ENCODE measurements at regions not wholly inside any gene's neighbourhood (a gene's known extent, or its start where the extent isn't known, plus 50 kb on each side); places are given as distances from the start of the nearest gene placed in this dataset.
"Not testable (repeated sequence)": the region's sequence is repeated elsewhere in the genome, so short reads cannot be mapped to it uniquely, and the experiment has no call there.

DNA sequence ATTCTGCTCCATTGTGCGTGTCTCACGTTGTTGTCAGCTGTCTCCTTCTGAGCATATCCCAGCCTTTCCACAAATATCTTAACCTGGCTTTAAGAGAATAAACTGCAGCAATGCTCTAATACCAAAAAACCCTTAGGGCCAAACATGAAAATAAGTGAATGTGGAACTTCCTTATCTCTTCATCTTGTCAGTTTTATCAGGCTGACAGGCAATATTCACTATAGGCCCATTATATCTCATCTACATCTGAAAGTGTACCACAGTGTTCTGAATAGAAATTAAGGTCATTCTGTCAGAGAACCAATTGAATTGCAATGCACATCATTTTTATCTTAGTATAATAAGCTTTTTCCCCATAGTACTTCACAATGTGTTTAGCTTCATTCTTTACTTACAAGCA, 933.1 kb upstream of the FBXO33 start:
- Mint-ChIP-seq H3K9me3 (peaks cover 6% of the 10 kb centered on the region), H3K4me1 (ENCODE audit: low read depth) (no peaks in the 10 kb centered on the region), H3K4me3 (no peak overlapping the region), H3K36me3 (ENCODE audit: insufficient read depth) (no peaks in the 10 kb centered on the region), H3K27me3 (ENCODE audit: low read depth) (no peaks in the 10 kb centered on the region)
- ATAC-seq (no peak), DNase-seq (no peak)

DNA sequence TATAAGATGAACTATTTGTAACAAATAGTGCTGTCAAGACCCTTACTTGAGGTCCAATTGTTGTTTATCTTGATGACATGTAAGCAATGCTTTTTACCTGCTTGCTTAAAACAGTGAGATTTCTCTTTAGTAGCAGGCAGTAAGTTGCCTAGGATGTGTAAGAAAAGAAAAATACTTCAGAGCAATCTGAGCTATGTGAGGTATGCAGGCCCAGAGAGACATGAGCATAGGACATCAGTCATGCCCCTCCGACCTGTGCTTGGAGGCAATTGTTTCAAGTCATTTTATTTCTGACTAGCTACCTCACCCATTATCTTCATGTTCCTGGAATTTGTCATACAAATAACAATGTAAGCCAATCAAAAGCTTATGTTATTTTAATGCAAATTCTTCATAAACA, 930.6 kb upstream of the FBXO33 start:
- H3K36me3 Mint-ChIP-seq (ENCODE audit: insufficient read depth) = no peaks in the 10 kb centered on the region
- DNase-seq = no peak
- H3K4me1 Mint-ChIP-seq (ENCODE audit: low read depth) = no peaks in the 10 kb centered on the region
- H3K4me3 Mint-ChIP-seq = no peak overlapping the region
- peaks cover 6% of the 10 kb centered on the region for H3K9me3 Mint-ChIP-seq
- ATAC-seq = no peak
- H3K27me3 Mint-ChIP-seq (ENCODE audit: low read depth) = no peaks in the 10 kb centered on the region

- no peak for ATAC-seq
- H3K4me3 Mint-ChIP-seq = no peak overlapping the region
Observed at GRCh38 chr14:40354754-40355153, 922.5 kb upstream of the FBXO33 start.

GRCh38 chr14:40348104-40348503, 915.9 kb upstream of the FBXO33 start:
- not testable (repeated sequence) for H3K36me3 Mint-ChIP-seq (ENCODE audit: insufficient read depth); H3K27me3 Mint-ChIP-seq (ENCODE audit: low read depth); DNase-seq; H3K4me1 Mint-ChIP-seq (ENCODE audit: low read depth); H3K4me3 Mint-ChIP-seq; ATAC-seq; H3K9me3 Mint-ChIP-seq

More at GRCh38 chr14:40354754-40355153, 922.5 kb upstream of the FBXO33 start:
- Mint-ChIP-seq H3K27me3 (ENCODE audit: low read depth) (no peaks in the 10 kb centered on the region), H3K9me3 (no peaks in the 10 kb centered on the region), H3K4me1 (ENCODE audit: low read depth) (no peaks in the 10 kb centered on the region), H3K36me3 (ENCODE audit: insufficient read depth) (no peaks in the 10 kb centered on the region)
- no peak for DNase-seq

DNA sequence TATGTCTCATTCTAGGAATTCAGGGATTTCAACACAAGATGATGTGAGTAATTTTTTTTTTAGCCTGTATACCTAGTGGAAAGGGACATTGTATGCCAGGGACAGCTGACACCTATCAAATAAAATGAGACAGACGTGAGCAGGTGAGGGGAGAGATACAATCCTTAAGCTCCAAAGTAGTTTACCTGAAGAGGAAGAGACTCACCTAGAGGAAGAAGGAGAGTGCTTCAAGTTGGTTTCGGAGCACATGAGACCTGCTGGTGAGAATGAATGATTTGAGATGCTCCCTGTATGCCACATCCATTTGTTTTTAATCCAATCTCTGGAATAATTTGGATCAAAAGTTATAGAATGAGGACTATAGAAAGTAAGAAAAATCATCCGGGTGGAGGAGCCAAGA, 915.4 kb upstream of the FBXO33 start:
- Mint-ChIP-seq H3K4me1 (ENCODE audit: low read depth) (no peaks in the 10 kb centered on the region), H3K27me3 (ENCODE audit: low read depth) (no peaks in the 10 kb centered on the region), H3K9me3 (peaks cover 4% of the 10 kb centered on the region), H3K36me3 (ENCODE audit: insufficient read depth) (no peaks in the 10 kb centered on the region), H3K4me3 (no peak overlapping the region)
- ATAC-seq (no peak), DNase-seq (no peak)

- ATAC-seq = no peak
- H3K27me3 Mint-ChIP-seq (ENCODE audit: low read depth) = no peaks in the 10 kb centered on the region
- peaks cover 4% of the 10 kb centered on the region for H3K9me3 Mint-ChIP-seq
- no peaks in the 10 kb centered on the region for H3K4me1 Mint-ChIP-seq (ENCODE audit: low read depth)
- H3K36me3 Mint-ChIP-seq (ENCODE audit: insufficient read depth) = no peaks in the 10 kb centered on the region
- no peak for DNase-seq
- H3K4me3 Mint-ChIP-seq = no peak overlapping the region
Observed at GRCh38 chr14:40346275-40346674, 914.0 kb upstream of the FBXO33 start.

DNA sequence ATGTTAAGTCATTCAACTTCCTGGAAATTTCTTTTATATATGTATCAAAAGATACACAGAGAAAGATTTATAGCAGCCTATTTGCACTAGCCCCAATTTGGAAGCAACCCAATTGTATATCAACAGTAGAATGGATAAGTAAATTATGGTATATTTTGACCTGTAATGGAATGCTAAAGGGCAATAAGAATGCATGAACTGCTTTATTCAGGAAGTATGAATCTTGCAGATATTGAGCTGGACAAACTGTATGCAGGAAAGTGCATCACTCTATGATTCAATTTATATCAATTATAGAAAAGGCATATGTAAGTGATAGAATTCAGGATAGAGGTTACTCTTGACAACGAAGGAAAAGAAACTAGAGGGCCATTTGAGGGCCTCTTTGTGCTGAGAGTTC, 913.1 kb upstream of the FBXO33 start:
- Mint-ChIP-seq H3K4me3 (no peak overlapping the region), H3K36me3 (ENCODE audit: insufficient read depth) (no peaks in the 10 kb centered on the region), H3K27me3 (ENCODE audit: low read depth) (no peaks in the 10 kb centered on the region), H3K9me3 (peaks cover 4% of the 10 kb centered on the region), H3K4me1 (ENCODE audit: low read depth) (no peaks in the 10 kb centered on the region)
- ATAC-seq = no peak
- no peak for DNase-seq

GRCh38 chr14:40340708-40341107, 908.5 kb upstream of the FBXO33 start:
- Mint-ChIP-seq H3K4me1 (ENCODE audit: low read depth) (no peaks in the 10 kb centered on the region), H3K27me3 (ENCODE audit: low read depth) (no peaks in the 10 kb centered on the region), H3K36me3 (ENCODE audit: insufficient read depth) (no peaks in the 10 kb centered on the region), H3K9me3 (no peaks in the 10 kb centered on the region), H3K4me3 (no peak overlapping the region)
- no peak for DNase-seq
- no peak for ATAC-seq

DNA sequence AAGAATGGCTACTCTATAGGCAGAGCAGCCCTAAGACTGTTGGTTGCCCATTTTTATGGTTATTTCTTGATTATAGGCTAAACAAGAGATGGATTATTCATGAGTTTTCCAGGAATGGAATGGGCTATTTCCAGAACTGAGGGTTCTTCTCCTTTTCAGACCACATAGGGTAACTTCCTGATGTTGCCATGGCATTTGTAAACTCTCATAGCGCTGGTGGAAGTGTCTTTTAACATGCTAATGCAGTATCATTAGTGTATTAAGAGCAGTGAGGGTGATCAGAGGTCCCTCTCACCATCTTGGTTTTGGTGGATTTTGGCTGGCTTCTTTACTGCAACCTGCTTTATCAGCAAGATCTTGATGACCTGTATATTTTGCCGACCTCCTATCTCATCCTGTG, 904.6 kb upstream of the FBXO33 start:
- H3K4me1 Mint-ChIP-seq (ENCODE audit: low read depth) = no peaks in the 10 kb centered on the region
- H3K9me3 Mint-ChIP-seq = no peaks in the 10 kb centered on the region
- DNase-seq (no peak), ATAC-seq (no peak)
- no peaks in the 10 kb centered on the region for H3K36me3 Mint-ChIP-seq (ENCODE audit: insufficient read depth)
- H3K4me3 Mint-ChIP-seq = no peak overlapping the region
- no peaks in the 10 kb centered on the region for H3K27me3 Mint-ChIP-seq (ENCODE audit: low read depth)

DNA sequence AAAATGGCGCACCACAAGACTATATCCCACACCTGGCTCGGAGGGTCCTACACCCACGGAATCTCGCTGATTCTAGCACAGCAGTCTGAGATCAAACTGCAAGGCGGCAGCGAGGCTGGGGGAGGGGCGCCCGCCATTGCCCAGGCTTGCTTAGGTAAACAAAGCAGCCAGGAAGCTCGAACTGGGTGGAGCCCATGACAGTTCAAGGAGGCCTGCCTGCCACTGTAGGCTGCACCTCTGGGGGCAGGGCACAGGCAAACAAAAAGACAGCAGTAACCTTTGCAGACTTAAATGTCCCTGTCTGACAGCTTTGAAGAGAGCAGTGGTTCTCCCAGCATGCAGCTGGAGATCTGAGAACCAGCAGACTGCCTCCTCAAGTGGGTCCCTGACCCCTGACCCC, 894.3 kb upstream of the FBXO33 start:
- not testable (repeated sequence) for H3K36me3 Mint-ChIP-seq (ENCODE audit: insufficient read depth); H3K4me3 Mint-ChIP-seq; H3K9me3 Mint-ChIP-seq; ATAC-seq; H3K27me3 Mint-ChIP-seq (ENCODE audit: low read depth); H3K4me1 Mint-ChIP-seq (ENCODE audit: low read depth); DNase-seq

GRCh38 chr14:40318211-40318719, 886.0 kb upstream of the FBXO33 start:
- no peaks in the 10 kb centered on the region for H3K9me3 Mint-ChIP-seq
- H3K36me3 Mint-ChIP-seq (ENCODE audit: insufficient read depth) = no peaks in the 10 kb centered on the region
- no peaks in the 10 kb centered on the region for H3K27me3 Mint-ChIP-seq (ENCODE audit: low read depth)
- no peak overlapping the region for H3K4me3 Mint-ChIP-seq
- no peaks in the 10 kb centered on the region for H3K4me1 Mint-ChIP-seq (ENCODE audit: low read depth)
- DNase-seq (no peak), ATAC-seq (no peak)

GRCh38 chr14:40317690-40318089, 885.5 kb upstream of the FBXO33 start:
- no peaks in the 10 kb centered on the region for H3K36me3 Mint-ChIP-seq (ENCODE audit: insufficient read depth)
- DNase-seq = no peak
- H3K4me1 Mint-ChIP-seq (ENCODE audit: low read depth) = no peaks in the 10 kb centered on the region
- no peak for ATAC-seq
- no peaks in the 10 kb centered on the region for H3K9me3 Mint-ChIP-seq
- H3K27me3 Mint-ChIP-seq (ENCODE audit: low read depth) = no peaks in the 10 kb centered on the region
- no peak overlapping the region for H3K4me3 Mint-ChIP-seq

GRCh38 chr14:40312296-40312695, 880.1 kb upstream of the FBXO33 start:
- Mint-ChIP-seq H3K4me1 (ENCODE audit: low read depth) (no peaks in the 10 kb centered on the region), H3K9me3 (no peaks in the 10 kb centered on the region), H3K4me3 (no peak overlapping the region), H3K27me3 (ENCODE audit: low read depth) (no peaks in the 10 kb centered on the region), H3K36me3 (ENCODE audit: insufficient read depth) (no peaks in the 10 kb centered on the region)
- no peak for ATAC-seq
- no peak for DNase-seq

- no peak overlapping the region for H3K4me3 Mint-ChIP-seq
- H3K4me1 Mint-ChIP-seq (ENCODE audit: low read depth) = no peaks in the 10 kb centered on the region
- H3K36me3 Mint-ChIP-seq (ENCODE audit: insufficient read depth) = no peaks in the 10 kb centered on the region
- DNase-seq = no peak
- no peaks in the 10 kb centered on the region for H3K27me3 Mint-ChIP-seq (ENCODE audit: low read depth)
- ATAC-seq = no peak
- H3K9me3 Mint-ChIP-seq = peaks cover 5% of the 10 kb centered on the region
Observed at GRCh38 chr14:40309124-40309523, 876.9 kb upstream of the FBXO33 start.

GRCh38 chr14:40308240-40308639, 876.0 kb upstream of the FBXO33 start:
- Mint-ChIP-seq H3K9me3 (peaks cover 5% of the 10 kb centered on the region), H3K36me3 (ENCODE audit: insufficient read depth) (no peaks in the 10 kb centered on the region), H3K4me3 (no peak overlapping the region), H3K27me3 (ENCODE audit: low read depth) (no peaks in the 10 kb centered on the region), H3K4me1 (ENCODE audit: low read depth) (no peaks in the 10 kb centered on the region)
- DNase-seq (no peak), ATAC-seq (no peak)

GRCh38 chr14:40296821-40297220, 864.6 kb upstream of the FBXO33 start:
- no peaks in the 10 kb centered on the region for H3K36me3 Mint-ChIP-seq (ENCODE audit: insufficient read depth)
- no peaks in the 10 kb centered on the region for H3K27me3 Mint-ChIP-seq (ENCODE audit: low read depth)
- no peak for ATAC-seq
- H3K4me1 Mint-ChIP-seq (ENCODE audit: low read depth) = no peaks in the 10 kb centered on the region
- no peak for DNase-seq
- no peak overlapping the region for H3K4me3 Mint-ChIP-seq
- H3K9me3 Mint-ChIP-seq = peaks cover 6% of the 10 kb centered on the region
